DMS53 treated with DMSO at 0.1 percent for 48 hours (cell line): ENCODE measurements at regions not wholly inside any gene's neighbourhood (a gene's known extent, or its start where the extent isn't known, plus 50 kb on each side); places are given as distances from the start of the nearest gene placed in this dataset.

Experiments
- DNase-seq: peaks from one replicate; lab custom pipeline; 2025; ENCODE audit not compliant: unreplicated experiment; lab: John Stamatoyannopoulos, UW

GRCh38 chr2:71797035-71797810 is 343.9 kb downstream of the DYSF start:
- no peak for DNase-seq

DNA sequence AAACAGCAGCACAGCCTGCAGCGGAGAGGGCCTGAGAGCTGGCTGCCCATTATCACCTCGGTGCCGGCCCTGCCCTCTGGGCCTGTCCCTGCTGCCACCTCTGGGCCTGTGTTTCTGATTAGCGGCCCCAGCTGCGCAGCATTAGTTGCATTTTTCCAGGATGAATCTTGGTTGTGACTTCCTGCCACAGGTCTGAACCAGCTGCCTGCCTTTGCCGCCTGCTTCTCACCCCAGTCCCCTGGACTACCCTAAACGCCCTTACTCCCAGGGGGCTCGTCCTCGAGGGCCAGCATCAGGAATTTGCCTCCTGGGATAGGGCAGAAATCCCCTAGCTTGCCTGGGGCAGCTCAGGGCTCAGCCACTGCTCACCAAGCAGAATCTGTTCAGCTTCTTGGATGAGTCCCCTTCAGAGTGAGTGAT is 342.8 kb downstream of the DYSF start:
- DNase-seq, result no peak

- no peak for DNase-seq
These were observed 342.1 kb downstream of the DYSF start for GRCh38 chr2:71795486-71795885.

GRCh38 chr2:71794611-71795010 is 341.2 kb downstream of the DYSF start:
- no peak for DNase-seq

DNA sequence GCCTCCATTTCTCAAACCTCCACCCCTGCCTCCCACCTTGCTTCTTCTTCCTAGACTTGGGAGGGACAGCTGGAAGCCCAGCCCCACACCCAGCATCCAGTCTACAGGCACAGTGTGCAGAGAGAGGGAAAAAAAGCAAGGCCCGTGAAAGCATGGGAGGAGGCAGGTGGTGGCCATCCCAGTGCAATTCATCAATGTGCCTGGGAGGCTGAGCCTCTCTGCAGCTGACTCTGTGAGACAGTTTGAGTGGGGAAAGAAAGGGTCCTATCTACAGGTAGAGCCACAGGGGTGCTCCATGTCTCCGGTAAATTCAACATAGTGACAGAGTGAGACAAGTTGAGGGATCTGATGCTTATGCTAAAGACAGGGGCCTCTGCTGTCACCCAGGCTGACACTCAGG is 340.6 kb downstream of the DYSF start:
- no peak for DNase-seq

DNA sequence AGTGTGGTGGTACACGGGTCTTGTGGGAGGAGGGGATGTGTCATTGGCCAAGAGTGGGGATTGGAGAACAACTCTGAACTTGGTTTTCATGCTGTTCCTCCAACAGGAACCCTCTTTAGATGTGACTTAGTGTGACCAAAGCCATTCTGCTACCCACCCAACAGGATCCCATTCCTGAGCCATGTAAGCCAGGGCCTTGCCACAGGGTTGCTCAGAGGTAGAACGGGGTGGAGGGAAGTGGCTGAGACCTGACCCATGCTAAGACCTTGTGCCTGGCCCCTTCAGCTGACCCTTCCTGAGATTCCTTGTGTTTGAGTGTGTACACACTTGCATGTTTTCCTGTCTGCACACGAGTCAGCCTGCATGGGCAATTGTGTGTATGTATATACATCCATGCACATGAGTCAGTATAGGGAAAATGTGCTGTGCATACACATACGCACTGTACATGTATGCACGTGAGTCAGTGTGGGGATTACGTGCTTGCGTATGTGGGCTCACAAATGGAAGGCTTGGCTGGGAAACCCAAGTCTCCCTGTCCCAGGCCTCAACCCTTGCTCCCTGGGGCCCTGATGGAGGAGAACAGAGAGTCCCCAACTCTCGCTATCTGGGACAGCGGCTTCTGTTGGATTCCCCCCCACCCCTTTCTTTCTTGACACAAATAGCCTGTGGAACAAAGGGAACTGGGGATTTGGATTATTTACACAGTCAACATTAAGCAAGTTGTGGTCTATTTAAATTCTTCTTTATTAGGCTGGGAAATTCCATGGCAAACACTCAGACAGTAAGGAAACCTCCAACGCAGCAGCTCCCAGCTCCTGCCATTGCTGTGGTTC is 339.8 kb downstream of the DYSF start:
- no peak for DNase-seq

- DNase-seq, result no peak
These were observed 338.3 kb downstream of the DYSF start for GRCh38 chr2:71791501-71792135.

DNA sequence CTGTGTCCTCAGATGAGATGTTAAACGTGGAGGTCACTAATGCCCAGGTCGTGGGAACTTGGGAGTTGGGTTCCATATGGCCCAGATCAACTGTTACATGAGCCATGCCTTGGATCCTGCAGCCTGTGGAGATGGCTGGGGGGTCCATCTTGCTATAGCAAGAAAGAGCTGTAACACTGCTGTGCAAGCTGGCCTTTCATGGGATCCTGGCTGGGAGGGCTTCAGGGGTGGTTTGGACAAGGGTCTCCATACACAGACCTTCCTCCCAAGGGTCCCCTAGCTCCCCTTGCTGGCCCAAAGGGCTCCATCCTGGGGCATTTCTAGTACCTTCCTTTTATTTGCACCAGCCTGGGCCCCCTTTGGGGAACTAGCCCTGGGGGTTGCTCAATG is 337.7 kb downstream of the DYSF start:
- DNase-seq, result no peak

DNA sequence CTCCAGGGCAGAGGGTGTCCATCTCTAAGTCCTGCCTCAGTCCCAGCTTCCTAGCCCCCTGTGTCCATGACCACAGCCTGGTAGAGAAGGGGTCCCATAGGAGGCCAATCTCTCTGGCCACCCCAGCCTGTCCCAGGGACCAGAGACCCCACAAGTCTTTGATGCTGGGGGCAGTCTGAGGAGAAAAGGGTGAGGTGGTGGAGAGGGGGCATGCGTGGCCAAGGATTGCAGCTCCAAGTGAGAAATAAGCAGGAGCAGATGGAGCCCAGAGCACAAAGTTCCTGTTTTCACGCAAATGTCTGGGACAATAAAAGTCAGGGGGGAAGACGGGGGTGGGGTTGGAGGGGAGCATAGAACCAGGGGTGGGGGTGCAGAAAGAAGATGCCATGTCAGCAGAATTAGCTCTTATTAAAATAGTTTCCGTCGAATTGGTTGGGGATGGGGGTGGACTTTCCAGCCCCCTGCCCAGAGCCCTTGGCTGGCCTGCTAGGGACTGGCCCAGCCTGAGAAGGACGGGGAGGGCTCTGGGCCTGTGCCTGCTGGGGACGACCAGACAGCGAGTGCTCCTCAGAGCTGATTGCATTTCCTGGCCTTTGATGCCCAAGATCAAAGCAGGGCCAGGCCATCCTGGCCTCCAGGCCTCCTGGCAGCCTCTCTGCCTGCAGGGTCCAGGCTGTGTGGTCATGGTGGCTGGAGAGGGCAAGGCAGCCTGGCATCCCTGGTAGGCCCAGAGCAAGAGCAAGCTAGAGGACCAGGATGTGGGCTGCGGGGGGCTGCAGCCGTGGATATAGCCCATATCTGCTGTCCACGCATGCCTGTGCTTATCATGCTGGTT is 337.1 kb downstream of the DYSF start:
- DNase-seq, result no peak

DNA sequence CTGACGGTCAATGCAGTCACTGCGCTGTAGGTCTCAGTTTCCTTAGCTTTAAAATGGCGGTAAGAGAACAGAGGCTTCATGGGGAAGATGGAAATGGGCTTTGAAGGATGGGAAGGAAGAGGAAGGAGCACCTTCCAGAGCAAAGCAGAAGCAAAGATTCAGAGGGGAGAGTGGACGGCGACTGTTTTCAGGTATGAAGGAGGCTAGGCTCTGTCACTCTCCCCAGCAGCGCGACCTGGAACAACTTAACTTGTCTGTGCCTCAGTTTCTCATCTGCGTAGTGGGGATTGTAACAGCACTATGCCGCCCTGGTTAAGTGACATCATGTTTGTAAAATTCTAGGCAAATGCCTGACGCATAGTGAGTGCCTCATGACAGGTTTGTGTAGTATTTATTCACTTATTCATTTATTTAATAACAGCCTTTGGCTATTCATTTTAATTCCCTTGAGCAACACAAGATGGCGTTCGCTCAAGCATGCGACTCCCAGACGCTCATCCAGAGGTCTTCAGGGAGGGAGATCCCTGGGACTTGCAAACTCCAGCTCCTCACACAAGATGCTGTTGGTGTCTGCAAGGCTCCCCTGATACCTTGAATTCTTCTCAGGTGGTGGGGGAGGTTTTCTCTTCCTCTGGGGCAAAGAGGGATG is 336.3 kb downstream of the DYSF start:
- no peak for DNase-seq

GRCh38 chr2:71788601-71789240 is 335.4 kb downstream of the DYSF start:
- DNase-seq, result no peak

DNA sequence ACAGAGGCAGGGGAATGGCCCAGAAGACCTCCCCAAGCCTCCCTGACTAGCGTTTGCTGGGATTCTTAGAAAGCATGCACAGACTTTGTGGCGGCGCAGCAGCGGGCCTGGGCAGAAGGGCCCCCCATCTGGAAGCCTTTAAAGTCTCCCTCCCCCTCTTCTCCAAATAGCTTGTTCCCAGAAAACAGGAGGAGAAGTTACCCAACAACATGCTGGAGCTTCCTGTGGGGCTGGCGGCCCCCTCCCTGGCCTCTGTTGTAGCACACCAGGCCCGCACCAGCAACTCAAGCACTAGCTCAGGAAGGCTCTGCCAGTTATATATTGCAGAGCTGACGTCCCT is 334.8 kb downstream of the DYSF start:
- no peak for DNase-seq

GRCh38 chr2:71787476-71788185 is 334.3 kb downstream of the DYSF start:
- no peak for DNase-seq

DNA sequence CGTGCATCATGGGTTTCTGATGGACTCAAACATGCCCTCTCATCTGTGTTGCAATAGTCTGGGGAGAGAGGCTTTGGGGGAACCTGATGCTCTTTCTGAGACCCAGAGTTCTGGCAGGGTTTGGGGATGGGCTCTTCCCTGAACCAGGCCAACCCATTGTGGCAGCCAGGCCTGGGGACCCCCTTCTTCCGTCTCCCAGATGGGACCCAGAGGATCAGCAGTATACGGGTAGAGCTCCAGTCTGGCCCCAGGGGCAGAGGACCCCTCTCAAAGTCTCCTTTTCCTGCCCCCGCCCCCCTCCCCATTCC is 333.7 kb downstream of the DYSF start:
- DNase-seq, result no peak

GRCh38 chr2:71786291-71787107 is 333.1 kb downstream of the DYSF start:
- DNase-seq, result no peak

GRCh38 chr2:71785516-71785981 is 332.2 kb downstream of the DYSF start:
- DNase-seq, result no peak

- DNase-seq, result no peak
These were observed 331.6 kb downstream of the DYSF start for GRCh38 chr2:71784734-71785511.

- DNase-seq, result no peak
These were observed 330.5 kb downstream of the DYSF start for GRCh38 chr2:71783815-71784214.
